Left renal cortex interstitium (tissue), 4 donors: ENCODE measurements at regions not wholly inside any gene's neighbourhood (a gene's known extent, or its start where the extent isn't known, plus 50 kb on each side); places are given as distances from the start of the nearest gene placed in this dataset.
"Not testable (repeated sequence)": the region's sequence is repeated elsewhere in the genome, so short reads cannot be mapped to it uniquely, and the experiment has no call there.

Source experiments
- DNase-seq, 4 donors: peaks; one replicate each; pipeline ENCODE4 v3.0.0-alpha.2; 2013; ENCODE audit warnings: low read depth in 4 of 4, low spot score in 2 of 4, missing footprints in 1 of 4

DNA sequence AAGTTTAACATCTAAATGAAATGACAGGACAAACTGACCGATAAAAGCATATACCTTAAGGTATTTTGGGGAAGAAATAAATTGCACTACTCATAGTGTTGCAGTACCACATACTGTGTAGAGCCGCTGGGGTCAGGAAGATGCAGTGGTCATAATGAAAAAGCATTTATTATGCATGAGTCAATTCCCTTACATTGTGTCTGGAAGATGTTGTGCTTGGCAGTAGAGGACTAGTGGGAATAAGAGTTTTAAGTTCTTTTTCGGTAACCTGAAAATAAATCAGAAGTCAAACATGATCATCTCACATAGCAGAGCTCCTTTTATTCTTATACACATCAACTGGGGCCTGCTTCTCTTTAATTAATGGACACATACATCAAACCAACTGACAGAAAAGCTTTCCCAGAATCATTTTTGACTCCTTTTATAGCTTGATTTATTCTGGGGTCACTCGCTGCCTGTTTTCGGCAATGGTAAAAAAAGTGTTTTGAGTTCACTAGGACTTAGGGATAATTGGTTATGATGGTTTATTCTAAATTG lies 262.5 kb upstream of the CHD1 start:
- DNase-seq: no peak

DNA sequence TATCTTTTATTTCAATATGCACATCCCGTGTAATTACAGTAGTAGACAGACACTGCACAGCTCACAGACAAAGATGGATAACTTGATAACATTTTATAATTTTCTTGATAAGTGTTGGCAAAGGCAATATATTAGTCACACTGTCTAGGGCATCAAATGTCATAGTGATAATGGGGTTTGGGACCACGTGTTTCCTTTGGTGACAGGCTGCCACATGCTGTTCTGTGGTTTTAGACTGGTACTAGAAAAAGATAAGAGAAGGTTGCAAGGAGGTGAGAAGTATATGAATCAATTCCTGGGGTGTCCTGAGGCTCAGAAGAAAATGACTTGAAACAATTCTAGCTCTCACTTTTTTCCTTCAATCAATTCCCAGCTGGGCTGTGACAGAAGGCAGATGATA lies 258.8 kb upstream of the CHD1 start:
- DNase-seq: no peak

DNA sequence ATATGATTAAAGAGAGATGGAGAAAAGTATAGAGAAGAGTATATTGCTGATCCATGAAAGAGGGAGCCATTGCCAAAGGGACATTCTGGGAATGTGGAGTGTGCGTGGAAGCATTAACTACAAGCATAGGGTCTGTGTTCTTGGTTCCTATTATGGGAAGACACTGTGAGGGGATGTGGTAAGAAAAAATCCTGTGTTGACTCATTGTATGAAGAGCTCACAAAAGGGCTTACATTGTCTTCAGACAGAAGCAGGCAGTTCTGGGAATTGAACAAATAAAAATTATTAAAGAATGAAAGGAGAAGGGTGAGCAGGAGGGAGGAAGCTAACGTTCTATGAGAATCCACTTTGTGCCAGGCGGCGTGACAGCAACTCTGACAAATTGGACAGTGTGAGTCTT lies 250.4 kb upstream of the CHD1 start:
- no peak for DNase-seq

DNA sequence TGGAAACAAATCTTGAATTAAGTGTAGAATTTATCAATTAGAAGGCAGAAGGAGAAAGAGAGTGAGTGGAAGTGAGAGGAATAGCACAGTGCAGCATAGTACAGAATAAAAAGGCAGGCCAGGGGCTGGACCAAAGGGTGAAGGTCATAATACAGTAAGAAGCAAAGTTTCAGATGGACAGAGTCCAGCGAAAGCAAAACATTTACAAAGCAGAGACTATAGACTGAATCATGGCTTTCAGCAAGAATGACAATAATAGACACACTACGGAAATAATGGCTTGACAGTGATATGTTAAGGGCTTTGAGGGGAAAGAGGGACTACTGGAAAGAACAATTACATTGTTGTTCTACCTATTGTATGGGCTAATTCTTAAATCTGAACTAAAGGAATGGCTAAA lies 249.0 kb upstream of the CHD1 start:
- no peak for DNase-seq

DNA sequence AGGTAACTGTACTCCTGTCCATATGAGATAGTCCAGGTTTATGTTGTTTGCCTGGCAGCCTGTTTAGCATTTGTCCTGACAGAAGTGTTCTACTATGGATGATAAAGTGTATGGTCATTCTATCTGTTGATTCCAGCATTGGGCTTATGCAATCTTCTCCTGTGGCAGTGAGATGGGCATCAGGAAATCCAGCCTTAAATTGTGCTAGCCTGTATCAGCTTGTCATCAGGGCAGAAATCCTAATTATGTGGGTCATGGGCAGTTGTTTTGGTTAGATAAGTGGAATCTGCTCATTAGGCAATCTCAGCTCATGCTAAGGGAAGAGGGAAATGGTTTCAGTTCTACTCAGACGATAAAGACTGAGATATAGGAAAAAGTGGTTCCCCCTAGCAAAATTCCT lies 247.4 kb upstream of the CHD1 start:
- no peak for DNase-seq

DNA sequence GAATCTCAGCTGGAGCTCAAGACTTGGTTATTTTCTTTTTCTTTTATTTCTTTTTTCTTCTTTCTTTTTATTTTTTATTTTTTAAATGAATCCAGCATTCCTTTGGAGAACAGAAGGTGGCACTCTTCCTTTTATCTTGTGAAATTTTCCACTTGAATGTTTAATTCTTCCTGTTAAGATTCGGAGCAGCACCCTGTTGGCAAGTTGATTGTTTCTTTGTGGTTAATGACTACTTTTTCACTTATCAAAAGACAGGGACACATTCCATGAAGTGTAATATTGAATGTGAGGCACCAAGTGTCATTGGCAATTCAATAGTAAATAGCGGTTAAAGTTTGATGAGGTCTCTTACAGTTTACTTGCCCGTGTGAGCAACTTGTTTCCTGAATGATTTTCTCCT lies 240.5 kb upstream of the CHD1 start:
- peak in 1 of 4 donors; percentile 5 for DNase-seq

DNA sequence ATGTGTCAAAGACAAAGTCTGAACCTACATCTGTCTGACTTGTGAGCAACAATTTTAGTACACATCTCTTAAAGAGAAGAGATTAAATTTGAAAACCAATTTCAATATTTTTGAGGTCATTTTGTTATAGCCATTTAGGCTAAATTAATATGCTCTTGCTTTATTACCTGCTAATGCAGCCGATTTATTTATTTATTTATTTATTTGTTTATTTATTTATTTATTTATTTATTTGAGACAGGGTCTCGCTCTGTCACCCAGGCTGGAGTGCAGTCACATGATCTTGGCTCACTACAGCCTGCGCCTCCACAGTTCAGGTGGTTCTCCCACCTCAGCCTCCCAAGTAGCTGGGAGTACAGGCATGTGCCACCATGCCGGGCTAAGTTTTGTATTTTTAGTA lies 232.7 kb upstream of the CHD1 start:
- DNase-seq: not testable (repeated sequence)

DNA sequence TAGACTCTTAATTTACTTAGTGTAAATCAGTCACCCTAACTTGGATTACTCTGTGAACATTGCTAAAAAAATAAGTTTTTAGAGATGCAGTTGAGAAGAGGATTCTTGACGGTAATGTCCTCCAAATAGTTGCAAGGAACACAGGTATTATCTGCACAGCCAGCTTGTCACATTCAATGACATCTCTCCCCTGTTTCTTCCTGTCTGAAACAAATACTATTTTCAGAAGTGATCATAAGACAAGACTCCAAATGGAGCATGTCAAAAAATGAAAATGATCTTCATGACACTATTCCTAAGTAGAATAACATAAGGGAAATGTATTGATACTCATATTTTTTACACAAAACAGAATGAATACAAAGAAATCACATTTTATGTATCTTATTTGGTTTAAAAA lies 227.9 kb upstream of the CHD1 start:
- DNase-seq: no peak

DNA sequence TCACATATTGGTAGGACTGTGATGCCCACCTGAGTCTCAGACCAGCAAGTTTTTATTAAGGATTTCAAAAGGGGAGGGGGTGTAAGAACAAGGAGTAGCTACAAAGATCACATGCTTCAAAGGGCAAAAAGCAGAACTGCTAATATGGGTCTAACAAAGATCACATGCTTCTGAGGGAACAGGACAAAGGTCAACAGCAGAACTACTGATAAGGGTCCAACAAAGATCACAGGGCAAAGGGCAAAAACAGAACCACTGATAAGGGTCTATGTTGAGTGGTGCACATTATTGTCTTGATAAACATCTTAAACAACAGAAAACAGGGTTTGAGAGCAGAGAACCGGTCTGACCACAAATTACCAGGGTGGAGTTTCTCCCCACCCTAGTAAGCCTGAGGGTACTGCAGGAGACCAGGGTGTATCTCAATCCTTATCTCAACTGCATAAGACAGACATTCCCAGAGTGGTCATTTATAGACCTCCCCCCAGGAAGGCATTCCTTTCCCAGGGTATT lies 214.5 kb upstream of the CHD1 start:
- not testable (repeated sequence) for DNase-seq

DNA sequence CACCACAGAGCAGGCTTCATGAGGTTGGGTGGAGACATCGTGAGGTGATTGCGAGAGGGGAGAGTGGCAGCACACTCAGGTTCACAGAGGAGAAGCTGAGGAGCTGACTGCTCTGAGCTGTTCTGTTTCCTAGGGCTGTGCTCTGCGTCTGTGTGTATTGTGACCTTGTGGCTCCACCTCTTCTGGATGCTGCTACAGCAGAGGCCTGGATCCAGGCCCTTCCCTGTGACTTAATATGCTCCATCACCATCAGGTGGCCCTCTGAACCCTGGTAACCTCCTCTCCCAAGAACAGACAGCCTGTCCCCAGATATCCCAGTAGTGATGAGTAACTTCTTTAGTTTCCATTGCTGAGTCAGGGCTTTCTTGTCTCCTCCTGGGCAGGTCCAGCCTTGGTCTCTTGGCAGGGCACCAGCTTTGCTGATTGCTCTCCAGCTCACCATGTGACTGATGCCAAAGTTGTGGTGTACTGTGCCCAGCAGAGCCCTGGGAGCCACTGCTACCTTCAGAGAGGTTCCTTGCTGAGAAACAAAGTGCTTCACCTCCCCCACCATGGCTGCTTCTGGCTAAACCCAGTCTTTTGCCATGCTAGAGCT lies 212.8 kb upstream of the CHD1 start:
- no peak for DNase-seq

DNA sequence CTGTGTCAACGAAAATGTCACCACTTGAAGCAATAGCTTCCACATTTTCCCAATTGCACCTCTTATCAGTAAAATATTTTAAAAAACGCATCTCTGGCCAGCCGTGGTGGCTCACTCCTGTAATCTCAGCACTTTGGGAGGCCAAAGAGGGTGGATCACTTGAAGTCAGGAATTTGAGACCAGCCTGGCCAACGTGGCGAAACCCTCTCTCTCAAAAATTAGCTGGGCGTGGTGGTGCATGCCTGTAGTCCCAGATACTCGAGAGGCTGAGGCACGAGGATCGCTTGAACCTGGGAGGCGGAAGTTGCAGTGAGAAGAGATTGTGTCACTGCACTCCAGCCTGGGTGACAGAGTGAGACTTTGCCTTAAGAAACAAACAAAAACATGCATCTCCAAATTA lies 210.1 kb upstream of the CHD1 start:
- DNase-seq: no peak

DNA sequence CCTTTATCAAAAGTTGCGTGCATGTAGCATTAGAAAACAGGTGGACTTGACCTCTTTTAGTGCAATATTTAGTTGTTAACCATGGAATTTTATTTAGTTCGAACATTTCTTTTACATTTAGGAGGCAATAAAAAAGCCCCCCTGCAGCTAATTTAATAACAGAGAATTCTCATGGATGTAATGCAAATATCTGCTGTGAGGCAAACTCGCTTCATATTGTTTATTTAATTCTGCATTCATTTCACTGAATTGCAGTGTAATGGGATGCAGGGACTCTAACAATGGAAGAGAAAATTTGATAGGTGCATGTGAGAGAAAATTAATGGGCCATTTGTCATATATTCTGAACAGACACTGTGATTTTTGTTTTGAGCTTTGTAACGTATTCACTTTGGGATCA lies 205.1 kb upstream of the CHD1 start:
- DNase-seq: no peak

DNA sequence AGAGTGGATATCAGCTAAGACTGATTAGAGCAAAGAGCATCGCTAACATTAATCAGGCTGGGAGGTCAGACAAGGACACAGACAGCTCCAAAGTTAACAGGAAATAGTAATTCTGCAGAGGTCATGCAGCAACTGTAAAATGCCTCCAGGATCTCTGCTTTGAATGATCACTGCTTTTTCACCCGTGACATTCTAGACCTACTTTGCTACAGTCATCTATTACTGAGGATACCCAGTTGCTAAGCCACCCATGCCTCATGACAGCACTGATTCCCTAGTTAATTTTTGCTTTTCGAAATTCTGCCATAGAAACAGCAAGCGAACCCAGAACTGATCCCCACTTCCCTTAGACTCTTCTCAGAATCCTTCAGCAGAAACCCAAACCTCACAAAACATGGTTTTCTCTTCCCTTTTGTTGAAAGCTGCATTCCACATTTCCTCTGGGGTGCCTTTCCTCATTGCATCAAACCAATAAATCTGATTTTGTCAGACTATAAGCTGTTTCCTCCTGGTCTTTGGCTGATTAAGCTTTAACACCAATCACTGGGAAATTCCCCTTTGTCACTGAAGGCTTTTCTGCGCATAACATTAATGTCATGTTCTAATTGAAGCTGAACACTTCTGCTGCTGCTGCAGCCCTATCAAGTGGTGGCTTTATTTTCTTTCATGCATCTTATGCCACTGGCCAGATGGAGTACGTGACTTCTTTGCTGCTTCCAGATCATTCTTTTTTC lies 201.1 kb upstream of the CHD1 start:
- peak in 1 of 4 donors; percentile 4 for DNase-seq

DNA sequence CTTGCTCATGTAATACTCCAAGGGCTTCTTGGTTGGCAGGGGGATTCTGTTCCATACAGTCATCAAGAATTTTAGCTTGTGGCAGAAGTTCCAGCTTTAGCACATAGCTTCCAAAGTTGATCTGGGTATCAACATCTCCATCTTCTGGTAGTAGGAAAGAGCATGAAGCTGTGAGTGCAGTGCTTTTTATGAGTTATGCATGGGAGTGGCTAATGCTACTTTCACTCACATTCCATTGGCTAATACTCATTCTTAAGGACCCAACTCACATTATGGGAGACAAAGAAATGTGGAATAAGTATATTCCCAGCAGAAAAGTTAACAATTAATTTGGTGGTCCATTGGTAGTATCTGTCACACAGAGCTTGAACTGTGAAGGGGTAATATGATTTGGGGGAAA lies 194.2 kb upstream of the CHD1 start:
- no peak for DNase-seq

DNA sequence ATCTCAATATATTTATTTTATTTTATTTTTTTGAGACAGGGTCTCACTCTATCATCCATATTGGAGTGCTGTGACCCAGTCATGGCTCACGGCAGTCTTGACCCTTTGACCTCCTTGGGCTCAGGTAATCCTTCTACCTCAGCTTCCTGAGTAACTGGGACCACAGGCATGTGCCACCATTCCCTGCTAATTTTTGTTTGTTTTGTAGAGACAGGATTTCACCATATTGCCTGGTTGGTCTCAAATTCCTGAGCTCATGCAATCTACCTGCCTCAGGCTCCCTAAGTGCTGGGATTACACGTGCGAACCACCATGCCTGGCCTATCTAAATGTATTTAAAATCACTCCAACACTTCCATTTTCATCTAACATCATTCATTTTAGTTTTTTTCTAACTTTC lies 190.5 kb upstream of the CHD1 start:
- DNase-seq: no peak

DNA sequence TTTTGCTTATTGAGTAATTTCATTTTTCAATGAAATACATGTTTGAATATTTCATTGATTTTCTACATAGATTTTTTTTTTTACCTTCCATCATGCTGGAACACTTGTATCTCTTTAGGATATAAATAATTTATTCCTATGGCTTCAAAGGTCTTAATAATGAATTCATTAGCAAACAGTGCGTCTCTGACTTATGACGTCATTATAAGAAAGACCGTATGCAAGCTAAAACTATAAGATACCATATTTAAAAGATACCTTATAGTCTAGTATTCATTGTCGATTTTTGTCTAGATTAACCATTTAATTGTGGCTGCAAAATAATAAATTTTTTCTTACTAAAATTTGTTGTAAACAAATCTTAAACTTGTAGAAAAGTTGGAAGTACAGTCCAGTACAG lies 187.7 kb upstream of the CHD1 start:
- DNase-seq: no peak

DNA sequence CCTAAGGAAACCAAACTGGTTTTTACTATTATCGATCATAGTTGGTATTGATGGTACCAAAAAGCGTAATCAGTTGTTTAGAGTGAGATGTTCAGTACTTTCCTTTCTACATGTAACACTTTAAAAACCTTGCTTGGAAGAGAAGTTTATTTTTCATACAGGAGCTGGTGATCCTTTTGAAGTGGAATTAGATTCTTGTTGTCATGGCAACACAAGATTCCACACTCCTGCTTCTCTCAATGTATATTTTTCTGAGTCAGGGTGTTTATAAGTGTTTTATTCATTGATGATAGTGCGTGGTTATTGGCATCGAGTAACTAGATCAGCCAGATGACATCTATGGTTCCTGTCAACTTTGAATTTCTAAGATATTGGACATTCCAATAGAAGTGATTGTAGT lies 181.1 kb upstream of the CHD1 start:
- no peak for DNase-seq

DNA sequence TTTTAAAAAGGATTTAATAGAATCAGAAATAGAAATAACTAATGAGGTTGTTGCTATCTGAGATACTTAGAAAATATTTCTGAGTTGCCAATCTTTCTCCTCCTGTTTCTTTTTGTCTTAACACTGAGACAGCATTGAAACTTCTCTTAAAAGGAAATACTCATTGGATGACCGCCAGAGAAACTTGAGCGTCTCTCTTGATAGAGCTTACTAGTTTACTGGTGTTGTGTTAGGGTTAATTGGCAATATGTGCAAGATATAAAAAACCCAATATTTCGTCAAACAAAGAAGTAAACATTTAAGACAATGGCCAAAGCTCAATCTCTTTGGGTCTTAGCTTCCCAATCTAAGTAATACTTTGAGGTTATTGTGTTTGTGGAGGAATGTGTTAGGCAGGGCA lies 176.4 kb upstream of the CHD1 start:
- peak in 1 of 4 donors; percentile 7 for DNase-seq

DNA sequence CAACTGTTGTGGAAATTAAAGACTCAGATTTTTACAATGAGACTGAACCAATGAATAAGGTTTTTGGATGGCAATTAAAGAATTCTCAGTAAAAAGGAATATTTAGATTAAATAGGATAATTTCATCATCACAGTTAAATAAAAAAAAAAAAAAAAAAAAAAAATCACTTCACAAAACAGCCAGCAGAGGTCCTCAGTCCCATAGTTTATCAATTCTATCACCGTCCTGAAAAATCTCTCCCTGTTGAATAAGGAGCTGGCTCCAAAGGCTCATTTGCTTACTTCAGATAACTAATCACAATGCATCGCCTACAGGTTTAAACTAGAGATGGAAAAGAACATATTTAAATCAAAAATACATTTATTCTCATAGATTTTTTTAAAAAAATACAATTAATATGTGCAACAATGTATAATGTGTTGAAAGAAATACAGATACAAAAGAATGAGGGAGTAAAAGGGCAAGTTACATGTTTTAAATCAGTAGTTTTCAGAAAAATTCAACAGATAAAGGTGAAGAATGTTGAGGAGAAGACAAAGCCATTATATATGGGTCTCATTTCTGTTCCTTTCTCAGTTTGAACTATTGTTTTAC lies 175.8 kb upstream of the CHD1 start:
- DNase-seq: peak in 2 of 4 donors; percentile 9 to 20

DNA sequence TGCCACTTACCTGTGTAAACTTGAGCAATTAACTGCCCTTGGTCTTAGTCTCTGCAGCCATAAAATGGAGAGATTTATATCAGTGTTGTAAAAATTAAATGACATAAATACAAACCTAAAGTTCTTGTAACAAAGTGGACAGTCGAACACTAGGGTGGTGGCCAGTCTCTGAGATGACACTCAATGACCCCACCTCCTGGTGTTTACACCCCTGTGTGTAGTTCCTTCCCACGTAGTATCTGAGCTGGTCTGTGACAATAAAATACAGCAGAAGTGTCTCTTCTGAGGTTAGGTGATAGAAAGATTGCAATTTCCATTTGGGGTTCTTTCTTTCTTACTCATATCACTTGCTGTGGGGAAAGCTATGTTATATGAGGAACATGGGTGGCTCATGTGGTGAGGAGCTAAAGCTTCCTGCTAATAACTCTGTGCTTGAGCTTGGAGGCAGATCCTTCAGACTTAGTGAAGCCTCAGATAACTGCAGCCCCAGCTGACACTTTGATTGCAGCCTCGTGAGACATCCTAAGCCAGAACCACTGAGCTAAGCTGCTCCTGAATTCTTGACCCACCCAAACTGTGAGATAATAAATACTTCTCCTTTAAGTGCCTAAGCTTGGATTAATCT lies 173.4 kb upstream of the CHD1 start:
- DNase-seq: no peak

DNA sequence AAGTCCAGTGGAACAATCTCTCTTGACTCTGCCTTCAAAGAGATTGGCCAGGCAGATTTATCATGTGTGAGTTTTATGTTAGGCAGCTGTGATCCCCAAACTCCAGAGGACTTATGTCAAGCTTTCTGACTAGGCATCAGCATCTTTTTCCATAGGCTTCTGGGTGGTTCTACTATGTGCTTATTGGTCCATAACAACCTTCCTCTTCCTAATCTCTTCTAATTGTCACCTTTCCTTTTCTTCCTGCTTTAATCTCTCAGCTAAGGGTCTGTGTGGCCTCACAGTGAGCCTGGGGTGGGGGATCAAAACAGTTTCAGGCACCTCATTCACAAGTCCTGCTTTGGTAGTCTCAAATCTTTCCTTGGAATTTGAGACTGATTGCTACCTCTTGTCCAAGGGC lies 170.9 kb upstream of the CHD1 start:
- no peak for DNase-seq
